ENCODE measurements at regions not wholly inside any gene's neighbourhood (a gene's known extent, or its start where the extent isn't known, plus 50 kb on each side); places are given as distances from the start of the nearest gene placed in this dataset.
"Not testable (repeated sequence)": the region's sequence is repeated elsewhere in the genome, so short reads cannot be mapped to it uniquely, and the experiment has no call there.

DNA sequence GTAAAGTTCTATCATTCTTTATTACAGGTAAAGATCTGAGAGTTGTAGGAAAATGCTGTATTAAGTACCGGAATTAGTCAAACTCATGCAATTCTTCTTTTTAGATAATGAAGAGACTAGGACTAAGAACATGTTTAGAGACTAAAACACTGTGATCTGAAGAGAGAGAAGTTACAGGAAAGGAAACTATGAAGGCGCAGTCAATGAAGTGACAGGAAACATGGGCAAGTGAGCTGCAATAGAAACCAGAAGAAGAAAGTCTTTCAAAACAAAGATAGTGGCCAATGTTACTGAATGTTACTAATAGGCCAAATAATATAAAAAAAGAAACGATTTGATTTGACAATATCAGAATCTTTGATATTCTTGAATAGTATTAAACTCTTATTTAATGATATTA, 659.4 kb upstream of the RGS18 start:
- Mint-ChIP-seq H3K9me3 (ENCODE audit: low read depth, unreplicated experiment) (no peaks in the 10 kb centered on the region), H3K27me3 (ENCODE audit: unreplicated experiment) (no peaks in the 10 kb centered on the region), H3K36me3 (ENCODE audit: insufficient read depth, unreplicated experiment) (no peaks in the 10 kb centered on the region), H3K4me1 (ENCODE audit: low read depth, unreplicated experiment) (peaks cover 8% of the 10 kb centered on the region), H3K27ac (ENCODE audit: unreplicated experiment) (no peak overlapping the region), H3K4me3 (ENCODE audit: low read depth, unreplicated experiment) (no peak overlapping the region)
- CTCF ChIA-PET: no interaction called here
- BruUV-seq (replicated peaks): no TSS peak
- TF ChIP-seq, protein P1, sequence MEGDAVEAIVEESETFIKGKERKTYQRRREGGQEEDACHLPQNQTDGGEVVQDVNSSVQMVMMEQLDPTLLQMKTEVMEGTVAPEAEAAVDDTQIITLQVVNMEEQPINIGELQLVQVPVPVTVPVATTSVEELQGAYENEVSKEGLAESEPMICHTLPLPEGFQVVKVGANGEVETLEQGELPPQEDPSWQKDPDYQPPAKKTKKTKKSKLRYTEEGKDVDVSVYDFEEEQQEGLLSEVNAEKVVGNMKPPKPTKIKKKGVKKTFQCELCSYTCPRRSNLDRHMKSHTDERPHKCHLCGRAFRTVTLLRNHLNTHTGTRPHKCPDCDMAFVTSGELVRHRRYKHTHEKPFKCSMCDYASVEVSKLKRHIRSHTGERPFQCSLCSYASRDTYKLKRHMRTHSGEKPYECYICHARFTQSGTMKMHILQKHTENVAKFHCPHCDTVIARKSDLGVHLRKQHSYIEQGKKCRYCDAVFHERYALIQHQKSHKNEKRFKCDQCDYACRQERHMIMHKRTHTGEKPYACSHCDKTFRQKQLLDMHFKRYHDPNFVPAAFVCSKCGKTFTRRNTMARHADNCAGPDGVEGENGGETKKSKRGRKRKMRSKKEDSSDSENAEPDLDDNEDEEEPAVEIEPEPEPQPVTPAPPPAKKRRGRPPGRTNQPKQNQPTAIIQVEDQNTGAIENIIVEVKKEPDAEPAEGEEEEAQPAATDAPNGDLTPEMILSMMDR (IDR thresholded peaks at IDR 0.05; ENCODE audit: unreplicated experiment): no peak
- DNase-seq: no peak
- intact Hi-C loops (cut with micrococcal nuclease; ENCODE audit: unreplicated experiment): no loop called here

DNA sequence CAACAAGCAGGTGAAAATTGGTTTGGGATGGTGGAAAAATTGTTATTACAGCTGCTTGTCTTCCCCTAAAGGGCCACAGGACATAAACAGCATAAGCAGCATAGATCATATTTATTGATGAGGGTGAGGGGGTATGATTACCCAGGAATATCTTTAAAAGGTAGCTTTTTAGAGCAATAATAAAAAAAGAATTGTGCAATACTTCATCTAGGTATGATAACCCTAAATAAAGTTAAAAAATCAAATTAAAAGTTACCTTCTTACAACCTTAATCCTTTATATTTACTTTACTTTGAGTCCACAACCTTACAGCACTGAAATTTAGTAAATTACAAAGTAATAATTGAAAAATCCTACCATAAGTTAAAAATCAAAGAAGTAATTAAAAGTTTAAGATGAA, 653.3 kb upstream of the RGS18 start:
- DNase-seq: no peak
- no peaks in the 10 kb centered on the region for H3K27me3 Mint-ChIP-seq (ENCODE audit: unreplicated experiment)
- H3K4me1 Mint-ChIP-seq (ENCODE audit: low read depth, unreplicated experiment): peaks cover 8% of the 10 kb centered on the region
- BruUV-seq (replicated peaks): no TSS peak
- H3K9me3 Mint-ChIP-seq (ENCODE audit: low read depth, unreplicated experiment): no peaks in the 10 kb centered on the region
- TF ChIP-seq, protein P1 (IDR thresholded peaks at IDR 0.05; ENCODE audit: unreplicated experiment): no peak
- H3K4me3 Mint-ChIP-seq (ENCODE audit: low read depth, unreplicated experiment): no peak overlapping the region
- H3K36me3 Mint-ChIP-seq (ENCODE audit: insufficient read depth, unreplicated experiment): no peaks in the 10 kb centered on the region
- CTCF ChIA-PET: no interaction called here
- intact Hi-C loops (cut with micrococcal nuclease; ENCODE audit: unreplicated experiment): loop anchor here (10.0 kb wide), 1 partner anchor 50 kb away; no protein-coding TSS in a partner anchor
- no peak overlapping the region for H3K27ac Mint-ChIP-seq (ENCODE audit: unreplicated experiment)

GRCh38 chr1:191508239-191508638, 650.0 kb upstream of the RGS18 start:
- H3K36me3 Mint-ChIP-seq (ENCODE audit: insufficient read depth, unreplicated experiment): no peaks in the 10 kb centered on the region
- H3K4me1 Mint-ChIP-seq (ENCODE audit: low read depth, unreplicated experiment): peaks cover 11% of the 10 kb centered on the region
- CTCF ChIA-PET: no interaction called here
- intact Hi-C loops (cut with micrococcal nuclease; ENCODE audit: unreplicated experiment): loop anchor here (10.0 kb wide), 1 partner anchor 47 kb away; no protein-coding TSS in a partner anchor
- peaks cover 5% of the 10 kb centered on the region for H3K9me3 Mint-ChIP-seq (ENCODE audit: low read depth, unreplicated experiment)
- no peak for DNase-seq
- H3K27ac Mint-ChIP-seq (ENCODE audit: unreplicated experiment): no peak overlapping the region
- BruUV-seq (replicated peaks): no TSS peak
- H3K27me3 Mint-ChIP-seq (ENCODE audit: unreplicated experiment): no peaks in the 10 kb centered on the region
- H3K4me3 Mint-ChIP-seq (ENCODE audit: low read depth, unreplicated experiment): no peak overlapping the region
- TF ChIP-seq, protein P1 (IDR thresholded peaks at IDR 0.05; ENCODE audit: unreplicated experiment): no peak

- intact Hi-C loops (cut with micrococcal nuclease; ENCODE audit: unreplicated experiment): loop anchor here (10.0 kb wide), 1 partner anchor 63 kb away; no protein-coding TSS in a partner anchor
- H3K27ac Mint-ChIP-seq (ENCODE audit: unreplicated experiment); CTCF ChIA-PET; DNase-seq; H3K4me3 Mint-ChIP-seq (ENCODE audit: low read depth, unreplicated experiment); H3K36me3 Mint-ChIP-seq (ENCODE audit: insufficient read depth, unreplicated experiment); BruUV-seq (replicated peaks); H3K9me3 Mint-ChIP-seq (ENCODE audit: low read depth, unreplicated experiment); H3K27me3 Mint-ChIP-seq (ENCODE audit: unreplicated experiment): not testable (repeated sequence)
- peaks cover 18% of the 10 kb centered on the region for H3K4me1 Mint-ChIP-seq (ENCODE audit: low read depth, unreplicated experiment)
Observed at GRCh38 chr1:191511480-191511879, 646.8 kb upstream of the RGS18 start.

GRCh38 chr1:191517826-191518225, 640.4 kb upstream of the RGS18 start:
- Mint-ChIP-seq H3K27me3 (ENCODE audit: unreplicated experiment) (no peaks in the 10 kb centered on the region), H3K9me3 (ENCODE audit: low read depth, unreplicated experiment) (peaks cover 7% of the 10 kb centered on the region), H3K4me1 (ENCODE audit: low read depth, unreplicated experiment) (peaks cover 23% of the 10 kb centered on the region), H3K36me3 (ENCODE audit: insufficient read depth, unreplicated experiment) (no peaks in the 10 kb centered on the region), H3K4me3 (ENCODE audit: low read depth, unreplicated experiment) (no peak overlapping the region), H3K27ac (ENCODE audit: unreplicated experiment) (no peak overlapping the region)
- CTCF ChIA-PET: no interaction called here
- no peak for DNase-seq
- BruUV-seq (replicated peaks): no TSS peak
- intact Hi-C loops (cut with micrococcal nuclease; ENCODE audit: unreplicated experiment): loop anchor here (10.0 kb wide), 1 partner anchor 57 kb away; no protein-coding TSS in a partner anchor
- TF ChIP-seq, protein P1 (IDR thresholded peaks at IDR 0.05; ENCODE audit: unreplicated experiment): no peak

Measured in Calu3 (cell line).